ENCODE measurements at regions not wholly inside any gene's neighbourhood (a gene's known extent, or its start where the extent isn't known, plus 50 kb on each side); places are given as distances from the start of the nearest gene placed in this dataset.

DNA sequence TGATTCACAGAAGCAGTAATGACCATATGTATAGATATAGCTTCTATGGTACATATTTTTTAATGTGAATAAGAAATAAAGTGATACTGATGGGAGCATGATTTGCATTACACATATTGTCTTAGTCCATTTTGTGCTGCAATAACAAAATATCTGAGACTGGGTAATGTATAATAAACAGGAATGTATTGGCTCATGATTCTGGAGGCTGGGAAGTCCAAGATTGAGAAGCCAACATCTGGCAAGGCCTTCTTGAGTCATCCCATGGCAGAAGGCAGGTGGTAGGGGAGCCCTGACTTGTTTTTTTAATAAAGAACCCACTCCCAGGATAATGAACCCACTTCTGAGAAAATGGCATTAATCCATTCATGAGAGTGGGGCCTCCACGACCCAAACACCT lies 185.6 kb upstream of the RREB1 start:
- TF ChIP-seq, protein P1, sequence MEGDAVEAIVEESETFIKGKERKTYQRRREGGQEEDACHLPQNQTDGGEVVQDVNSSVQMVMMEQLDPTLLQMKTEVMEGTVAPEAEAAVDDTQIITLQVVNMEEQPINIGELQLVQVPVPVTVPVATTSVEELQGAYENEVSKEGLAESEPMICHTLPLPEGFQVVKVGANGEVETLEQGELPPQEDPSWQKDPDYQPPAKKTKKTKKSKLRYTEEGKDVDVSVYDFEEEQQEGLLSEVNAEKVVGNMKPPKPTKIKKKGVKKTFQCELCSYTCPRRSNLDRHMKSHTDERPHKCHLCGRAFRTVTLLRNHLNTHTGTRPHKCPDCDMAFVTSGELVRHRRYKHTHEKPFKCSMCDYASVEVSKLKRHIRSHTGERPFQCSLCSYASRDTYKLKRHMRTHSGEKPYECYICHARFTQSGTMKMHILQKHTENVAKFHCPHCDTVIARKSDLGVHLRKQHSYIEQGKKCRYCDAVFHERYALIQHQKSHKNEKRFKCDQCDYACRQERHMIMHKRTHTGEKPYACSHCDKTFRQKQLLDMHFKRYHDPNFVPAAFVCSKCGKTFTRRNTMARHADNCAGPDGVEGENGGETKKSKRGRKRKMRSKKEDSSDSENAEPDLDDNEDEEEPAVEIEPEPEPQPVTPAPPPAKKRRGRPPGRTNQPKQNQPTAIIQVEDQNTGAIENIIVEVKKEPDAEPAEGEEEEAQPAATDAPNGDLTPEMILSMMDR (conservative IDR thresholded peaks at IDR 0.05): no peak
- no peak for TF ChIP-seq ZFX (IDR thresholded peaks at IDR 0.05)
